Fibroblast of lung (primary cell): ENCODE measurements at regions not wholly inside any gene's neighbourhood (a gene's known extent, or its start where the extent isn't known, plus 50 kb on each side); places are given as distances from the start of the nearest gene placed in this dataset.

Experiments
- DNase-seq, 2 donors: peaks; one replicate each; pipeline versions ENCODE4 v3.0.0 to v3.0.0-alpha.2; 2010; ENCODE audit warnings: low read depth in 2 of 2
- H2AFZ ChIP-seq: 2 replicates; pipeline ENCODE4 v1.5.1; 2012; ENCODE audit warnings: low read length, control low read depth, inconsistent platforms
- H3K27ac ChIP-seq: 2 replicates; pipeline ENCODE4 v1.5.1; 2011; ENCODE audit warnings: low read length, control low read depth; ENCODE audit not compliant: insufficient read depth
- H3K27me3 ChIP-seq: 2 replicates; pipeline ENCODE4 v1.5.1; 2011; ENCODE audit warnings: mild to moderate bottlenecking, low read length; ENCODE audit not compliant: control insufficient read depth, insufficient read depth
- H3K36me3 ChIP-seq: 2 replicates; pipeline ENCODE4 v1.5.1; 2011; ENCODE audit warnings: low read length; ENCODE audit not compliant: control insufficient read depth, insufficient read depth
- H3K4me1 ChIP-seq: 2 replicates; pipeline ENCODE4 v1.5.1; 2011; ENCODE audit warnings: low read length; ENCODE audit not compliant: control insufficient read depth, insufficient read depth; ENCODE audit errors: extremely low read depth
- H3K4me2 ChIP-seq: 2 replicates; pipeline ENCODE4 v1.5.1; 2011; ENCODE audit warnings: low read length, control low read depth; ENCODE audit not compliant: insufficient read depth; ENCODE audit errors: extremely low read depth
- H3K4me3 ChIP-seq, 4 experiments: fragments of 200-600 bp in 1 of 4; sonication (generic) in 1 of 4; replicated peaks in 1 of 4; 2 replicates each; pipeline ENCODE4 v1.5.1; 2011 to 2016; ENCODE audit warnings: low read length in 4 of 4, low read depth in 3 of 4, mild to moderate bottlenecking in 3 of 4, control low read depth in 2 of 4, inconsistent platforms in 1 of 4, mixed read lengths in 1 of 4; ENCODE audit not compliant: insufficient read depth in 1 of 4; ENCODE audit errors: control extremely low read depth in 1 of 4
- H3K79me2 ChIP-seq: 2 replicates; pipeline ENCODE4 v1.5.1; 2012; ENCODE audit warnings: mild to moderate bottlenecking, low read length, inconsistent platforms; ENCODE audit not compliant: control insufficient read depth, insufficient read depth
- H3K9ac ChIP-seq: 2 replicates; pipeline ENCODE4 v1.5.1; 2011; ENCODE audit warnings: mild to moderate bottlenecking, low read length, control low read depth; ENCODE audit not compliant: insufficient read depth
- H3K9me3 ChIP-seq: 2 replicates; pipeline ENCODE4 v1.5.1; 2012; ENCODE audit warnings: low read depth, low read length; ENCODE audit not compliant: control insufficient read depth, insufficient read depth
- H4K20me1 ChIP-seq: 2 replicates; pipeline ENCODE4 v1.5.1; 2011; ENCODE audit warnings: low read length; ENCODE audit not compliant: control insufficient read depth, insufficient read depth; ENCODE audit errors: extremely low read depth
- EZH2 ChIP-seq: IDR thresholded peaks from 2 replicates; pipeline ENCODE4 v1.5.1; 2012; ENCODE audit warnings: low read length, control low read depth, mild to moderate bottlenecking; ENCODE audit errors: missing control alignments
- TF ChIP-seq, protein P1 (sequence below), 2 donors: IDR thresholded peaks in 1 of 2; conservative IDR thresholded peaks in 1 of 2; 1 replicate in 1 of 2; 2 replicates in 1 of 2; pipeline ENCODE4 v1.5.1; 2011 to 2012; ENCODE audit warnings: low read length in 2 of 2, control low read depth in 1 of 2, inconsistent platforms in 1 of 2, low read depth in 1 of 2, mild to moderate bottlenecking in 1 of 2

- no peaks in the 10 kb centered on the region for H3K4me1 ChIP-seq
- TF ChIP-seq, protein P1, sequence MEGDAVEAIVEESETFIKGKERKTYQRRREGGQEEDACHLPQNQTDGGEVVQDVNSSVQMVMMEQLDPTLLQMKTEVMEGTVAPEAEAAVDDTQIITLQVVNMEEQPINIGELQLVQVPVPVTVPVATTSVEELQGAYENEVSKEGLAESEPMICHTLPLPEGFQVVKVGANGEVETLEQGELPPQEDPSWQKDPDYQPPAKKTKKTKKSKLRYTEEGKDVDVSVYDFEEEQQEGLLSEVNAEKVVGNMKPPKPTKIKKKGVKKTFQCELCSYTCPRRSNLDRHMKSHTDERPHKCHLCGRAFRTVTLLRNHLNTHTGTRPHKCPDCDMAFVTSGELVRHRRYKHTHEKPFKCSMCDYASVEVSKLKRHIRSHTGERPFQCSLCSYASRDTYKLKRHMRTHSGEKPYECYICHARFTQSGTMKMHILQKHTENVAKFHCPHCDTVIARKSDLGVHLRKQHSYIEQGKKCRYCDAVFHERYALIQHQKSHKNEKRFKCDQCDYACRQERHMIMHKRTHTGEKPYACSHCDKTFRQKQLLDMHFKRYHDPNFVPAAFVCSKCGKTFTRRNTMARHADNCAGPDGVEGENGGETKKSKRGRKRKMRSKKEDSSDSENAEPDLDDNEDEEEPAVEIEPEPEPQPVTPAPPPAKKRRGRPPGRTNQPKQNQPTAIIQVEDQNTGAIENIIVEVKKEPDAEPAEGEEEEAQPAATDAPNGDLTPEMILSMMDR (conservative IDR thresholded peaks at IDR 0.05 in 1 of 2, IDR thresholded peaks at IDR 0.05 in 1 of 2; ENCODE audit: low read depth in 1 of 2, low read length in 2 of 2) = no peak
- TF ChIP-seq EZH2 = no peak
Measured at GRCh38 chr2:139409212-139409611, 629.0 kb upstream of the NXPH2 start.

GRCh38 chr2:139403948-139404347 lies 623.8 kb upstream of the NXPH2 start:
- no peak overlapping the region for H3K27ac ChIP-seq
- H3K9me3 ChIP-seq = no peaks in the 10 kb centered on the region
- no peak overlapping the region for H3K4me2 ChIP-seq
- no peak for DNase-seq
- H2AFZ ChIP-seq = no peak overlapping the region
- H3K9ac ChIP-seq = no peak overlapping the region
- no peaks in the 10 kb centered on the region for H3K79me2 ChIP-seq
- H3K4me3 ChIP-seq = no peak overlapping the region
- H3K4me1 ChIP-seq = no peaks in the 10 kb centered on the region
- no peaks in the 10 kb centered on the region for H3K36me3 ChIP-seq
- no peaks in the 10 kb centered on the region for H4K20me1 ChIP-seq
- TF ChIP-seq EZH2 = no peak
- TF ChIP-seq, protein P1 (conservative IDR thresholded peaks at IDR 0.05 in 1 of 2, IDR thresholded peaks at IDR 0.05 in 1 of 2; ENCODE audit: low read depth in 1 of 2, low read length in 2 of 2) = no peak
- H3K27me3 ChIP-seq = no peaks in the 10 kb centered on the region

More at GRCh38 chr2:139409212-139409611, 629.0 kb upstream of the NXPH2 start:
- DNase-seq = no peak
- Histone ChIP-seq H3K27me3 (no peaks in the 10 kb centered on the region), H3K27ac (no peak overlapping the region), H2AFZ (no peak overlapping the region), H3K79me2 (no peaks in the 10 kb centered on the region), H3K36me3 (no peaks in the 10 kb centered on the region), H4K20me1 (no peaks in the 10 kb centered on the region), H3K9me3 (no peaks in the 10 kb centered on the region), H3K9ac (no peak overlapping the region), H3K4me2 (no peak overlapping the region), H3K4me3 (no peak overlapping the region)

- TF ChIP-seq, protein P1 (conservative IDR thresholded peaks at IDR 0.05 in 1 of 2, IDR thresholded peaks at IDR 0.05 in 1 of 2; ENCODE audit: low read depth in 1 of 2, low read length in 2 of 2) = no peak
- TF ChIP-seq EZH2 = no peak
- no peaks in the 10 kb centered on the region for H3K36me3 ChIP-seq
- H4K20me1 ChIP-seq = no peaks in the 10 kb centered on the region
- H3K4me3 ChIP-seq = no peak overlapping the region
- no peak overlapping the region for H3K9ac ChIP-seq
- no peaks in the 10 kb centered on the region for H3K79me2 ChIP-seq
- no peak overlapping the region for H3K4me2 ChIP-seq
- H3K4me1 ChIP-seq = no peaks in the 10 kb centered on the region
- no peaks in the 10 kb centered on the region for H3K9me3 ChIP-seq
- H3K27me3 ChIP-seq = no peaks in the 10 kb centered on the region
- H2AFZ ChIP-seq = no peak overlapping the region
- no peak overlapping the region for H3K27ac ChIP-seq
- no peak for DNase-seq
Measured at GRCh38 chr2:139394801-139395200, 614.6 kb upstream of the NXPH2 start.
